Germinal center (tissue), 1 donor: ENCODE measurements at regions not wholly inside any gene's neighbourhood (a gene's known extent, or its start where the extent isn't known, plus 50 kb on each side); places are given as distances from the start of the nearest gene placed in this dataset.

ENCODE experiments used
- DNase-seq: peaks from one replicate; pipeline ENCODE4 v3.0.0; 2012; ENCODE audit warnings: mixed read lengths, low spot score

DNA sequence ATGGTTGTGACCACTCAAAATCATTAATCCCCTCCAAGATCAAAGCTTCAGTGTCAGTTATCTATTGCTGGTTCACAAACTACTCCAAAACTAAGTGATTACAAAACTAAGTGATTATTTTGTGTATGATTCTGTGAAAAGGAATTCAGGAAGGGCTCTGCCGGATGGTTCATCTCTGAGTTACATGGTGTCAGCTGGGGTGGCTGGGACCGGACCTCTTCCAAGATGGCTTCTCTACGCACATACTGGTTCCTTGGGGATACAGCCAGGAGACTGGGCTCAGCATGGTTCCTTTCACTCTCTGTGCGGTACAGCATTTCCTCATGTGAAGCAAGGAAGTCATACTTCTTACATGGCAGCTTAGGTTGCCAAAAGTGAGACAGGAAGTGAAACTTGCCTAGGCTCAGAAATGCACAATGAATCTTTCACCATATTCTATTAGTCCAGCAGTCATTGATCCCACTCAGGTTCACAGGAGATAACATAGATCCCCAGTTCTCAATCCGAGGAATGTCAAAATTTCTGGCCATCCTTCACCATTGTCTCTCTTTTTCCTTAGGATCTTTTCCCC is 97.9 kb upstream of the IRX6 start:
- no peak for DNase-seq

DNA sequence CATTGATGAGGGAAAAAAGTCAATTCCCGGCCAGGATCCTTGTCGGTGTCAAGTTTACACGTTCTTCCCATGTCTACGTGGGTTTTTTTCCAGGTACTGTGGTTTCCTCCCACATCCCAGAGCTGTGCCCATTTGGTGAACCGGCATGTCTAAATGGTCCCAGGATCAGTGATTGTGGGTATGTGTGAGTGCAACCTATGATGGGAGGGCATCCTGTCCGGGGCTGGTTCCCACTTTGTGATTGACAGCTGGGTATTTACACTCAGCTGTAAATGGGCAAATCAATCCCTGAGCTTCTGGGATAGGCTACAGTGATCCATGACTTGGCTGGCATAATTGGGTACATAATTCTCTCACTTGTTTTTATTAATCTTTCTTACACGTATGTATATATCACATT is 91.2 kb upstream of the IRX6 start:
- DNase-seq: no peak

GRCh38 chr16:55233464-55233863 is 90.5 kb upstream of the IRX6 start:
- DNase-seq: no peak

GRCh38 chr16:55236655-55237054 is 87.3 kb upstream of the IRX6 start:
- DNase-seq: no peak

DNA sequence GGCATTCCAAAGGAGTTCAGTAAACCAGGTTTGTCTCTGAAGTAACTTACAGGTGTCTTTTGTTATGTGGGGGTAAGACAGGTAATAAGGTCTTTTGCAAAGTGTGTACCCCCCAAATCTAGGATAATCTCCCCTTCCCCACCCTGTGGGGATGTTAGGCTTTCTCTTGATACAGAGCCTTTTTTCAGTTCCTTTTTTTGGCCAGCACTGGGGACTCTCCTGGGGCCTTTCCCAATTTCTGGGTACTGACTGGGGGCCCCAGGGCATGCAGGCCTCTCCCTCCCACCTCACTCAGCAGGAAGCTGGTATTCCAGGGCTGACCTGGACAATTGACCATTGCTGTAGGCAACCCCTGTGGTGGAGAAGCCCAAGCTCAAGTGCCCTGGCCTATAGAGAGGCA is 84.3 kb upstream of the IRX6 start:
- no peak for DNase-seq

- DNase-seq: no peak
These were observed 83.1 kb upstream of the IRX6 start for GRCh38 chr16:55240888-55241287.

- DNase-seq: no peak
These were observed 81.3 kb upstream of the IRX6 start for GRCh38 chr16:55242667-55243066.

GRCh38 chr16:55248058-55248457 is 75.9 kb upstream of the IRX6 start:
- DNase-seq: no peak

- DNase-seq: no peak
These were observed 75.5 kb upstream of the IRX6 start for GRCh38 chr16:55248494-55248893.

DNA sequence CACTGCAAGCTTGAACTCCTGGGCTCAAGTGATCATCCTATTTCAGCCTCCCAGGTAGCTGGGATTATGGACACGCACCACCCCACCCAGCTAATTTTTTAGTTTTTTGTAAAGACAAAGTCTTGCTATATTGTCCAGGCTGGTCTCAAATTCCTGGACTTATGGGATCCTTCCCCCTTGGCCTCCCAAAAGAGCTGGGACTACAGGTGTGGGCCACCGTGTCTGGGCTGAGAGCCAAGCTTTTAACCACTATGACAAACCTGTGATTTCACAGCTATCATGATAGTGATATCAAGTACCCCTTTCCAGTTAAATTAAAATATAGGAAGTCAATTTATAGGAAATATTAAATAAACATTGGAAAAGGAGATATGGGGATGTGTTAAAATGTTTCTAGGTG is 74.6 kb upstream of the IRX6 start:
- no peak for DNase-seq

DNA sequence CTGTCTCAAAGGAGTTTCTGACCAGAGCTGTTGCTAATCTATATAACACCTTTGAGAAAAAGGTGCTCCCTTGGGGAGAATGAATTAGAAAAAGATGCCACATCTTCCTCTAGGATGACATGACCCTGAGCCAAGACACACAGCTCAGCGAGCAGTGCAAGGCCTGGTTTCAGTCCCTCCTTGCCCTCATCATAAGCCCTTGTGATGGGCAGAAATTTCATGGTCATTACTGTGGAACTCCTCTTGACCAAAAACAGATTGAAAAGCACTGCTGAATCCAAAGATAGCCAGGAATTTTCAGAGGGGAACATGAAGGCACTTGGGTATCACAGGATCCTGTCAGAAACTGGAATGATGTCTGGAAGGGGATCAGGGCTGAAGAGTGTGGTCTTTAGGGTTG is 74.1 kb upstream of the IRX6 start:
- no peak for DNase-seq

GRCh38 chr16:55250701-55251100 is 73.3 kb upstream of the IRX6 start:
- DNase-seq: no peak

DNA sequence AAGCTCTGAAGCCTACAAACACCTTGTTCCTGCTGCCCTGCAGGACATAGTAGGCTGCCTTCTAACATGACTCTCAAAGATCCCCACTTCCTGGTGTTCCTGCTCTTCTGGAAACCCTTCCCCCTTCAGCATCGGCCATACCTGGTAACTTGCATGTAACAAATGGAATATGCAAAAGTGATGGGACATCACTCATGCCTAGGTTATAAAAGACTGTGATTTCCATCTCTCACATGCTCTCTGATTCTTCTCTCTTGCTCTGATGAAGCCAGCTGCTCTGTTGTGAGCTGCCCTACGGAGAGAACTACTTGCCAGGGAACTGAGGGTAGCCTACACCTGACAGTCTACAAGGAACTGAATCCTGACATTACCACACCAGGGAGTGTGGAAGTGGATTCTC is 72.9 kb upstream of the IRX6 start:
- no peak for DNase-seq

DNA sequence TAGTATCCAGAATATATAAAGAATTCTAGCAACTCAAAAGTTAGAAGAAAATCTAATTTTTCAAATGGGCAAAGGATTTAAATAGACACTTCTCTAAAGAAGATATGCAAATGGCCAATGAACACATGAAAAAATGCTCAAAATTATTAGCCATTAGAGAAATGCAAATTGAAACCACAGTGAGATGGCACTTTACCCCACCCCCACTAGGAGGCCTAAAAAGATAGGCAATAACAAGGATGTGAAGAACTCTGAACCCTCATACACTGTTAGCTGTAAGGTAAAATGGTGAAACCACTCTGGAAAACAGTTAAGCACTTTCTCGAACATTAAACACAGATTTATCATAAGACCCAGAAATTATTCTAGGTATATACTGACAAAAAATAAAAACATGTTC is 71.4 kb upstream of the IRX6 start:
- DNase-seq: no peak

DNA sequence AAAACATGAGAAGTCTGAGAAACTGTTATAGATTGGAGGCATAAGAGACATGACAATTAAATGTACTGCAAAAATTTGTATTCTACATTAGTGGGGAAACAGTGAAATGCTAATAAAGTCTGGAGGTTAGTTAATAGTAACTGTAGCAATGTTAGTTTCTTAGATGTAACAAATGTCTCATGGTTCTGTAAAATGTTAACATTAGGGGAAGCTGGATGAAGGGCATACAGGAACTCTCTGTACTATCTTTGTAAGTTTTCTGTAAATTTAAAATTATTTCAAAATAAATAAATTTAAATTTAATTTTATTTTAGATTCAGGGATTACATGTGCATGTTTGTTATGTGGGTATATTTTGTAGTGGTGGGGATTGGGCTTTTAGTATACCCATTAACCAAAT is 70.0 kb upstream of the IRX6 start:
- DNase-seq: no peak

DNA sequence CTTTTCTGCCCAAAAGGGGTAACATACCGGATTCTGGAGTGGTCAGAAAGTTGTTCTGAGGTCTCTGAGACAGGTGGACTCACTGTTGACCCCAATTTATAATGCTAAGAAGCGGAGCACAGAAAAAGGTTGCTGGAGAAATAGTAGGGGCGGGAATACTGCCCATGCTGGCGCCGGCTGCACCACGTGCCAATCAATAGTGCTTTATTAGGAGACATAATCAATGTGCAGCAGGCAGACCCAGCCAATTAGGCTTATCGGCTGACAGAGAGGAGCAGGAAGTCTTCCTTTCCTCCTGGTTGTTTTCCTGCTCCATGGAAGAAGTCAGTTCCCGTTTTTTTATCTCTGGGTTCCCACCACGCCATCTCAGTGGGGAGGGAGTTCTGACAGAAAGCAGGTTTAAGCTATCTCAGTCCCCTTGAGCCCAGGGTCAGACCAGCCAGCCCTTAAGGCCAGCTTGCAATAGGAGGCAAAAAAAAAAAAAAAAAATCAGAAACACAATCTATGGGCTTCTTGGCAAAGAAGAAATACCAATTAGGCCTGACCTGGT is 68.2 kb upstream of the IRX6 start:
- no peak for DNase-seq

DNA sequence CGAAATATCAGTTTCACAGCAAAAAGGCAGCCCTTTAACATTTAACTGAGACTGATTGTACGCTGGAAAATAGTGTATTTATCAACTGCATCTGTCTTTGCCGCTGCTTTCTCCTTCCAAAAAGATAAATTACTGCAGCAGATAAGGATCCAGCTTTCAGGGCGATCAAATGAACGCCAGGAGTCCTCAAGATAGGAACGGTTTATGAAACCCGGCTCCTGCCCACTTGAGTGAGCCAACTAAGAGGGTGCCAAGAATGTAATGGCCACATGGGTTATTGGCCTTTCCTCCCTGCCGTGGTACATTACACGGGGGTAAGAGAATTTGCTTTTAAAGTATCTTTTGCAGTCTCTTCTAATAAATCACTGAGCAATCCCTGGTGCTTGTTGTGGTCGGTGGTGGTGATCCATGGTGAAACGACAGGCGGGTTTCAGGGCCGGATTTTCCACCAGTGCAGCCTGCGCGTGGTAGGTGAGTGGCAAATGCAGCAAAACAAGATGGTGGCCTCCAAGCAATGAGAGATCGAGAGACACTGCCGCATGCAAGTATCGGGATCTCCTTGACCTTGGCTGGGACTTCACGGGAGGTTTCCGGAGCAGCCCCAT is 67.5 kb upstream of the IRX6 start:
- no peak for DNase-seq

- peak; percentile 37 for DNase-seq
These were observed 65.9 kb upstream of the IRX6 start for GRCh38 chr16:55257966-55258613.

DNA sequence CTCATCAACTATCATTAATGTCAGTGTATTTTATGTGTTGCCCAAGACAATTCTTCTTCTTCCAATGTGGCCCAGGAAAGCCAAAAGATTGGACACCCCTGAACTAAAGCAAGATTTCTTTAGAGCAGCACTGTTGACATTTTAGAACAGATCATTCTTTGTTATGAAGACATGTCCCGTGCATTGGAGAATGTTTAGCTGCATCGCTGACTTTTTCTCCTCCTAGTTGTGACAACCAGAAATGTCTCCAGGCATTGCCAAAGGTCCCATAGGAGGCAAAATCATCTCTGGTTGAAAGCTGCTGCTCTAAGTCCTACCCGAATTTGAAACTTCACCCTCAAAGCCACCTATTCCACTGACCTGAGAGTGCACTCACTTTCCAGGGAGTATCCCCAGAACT is 62.7 kb upstream of the IRX6 start:
- no peak for DNase-seq

DNA sequence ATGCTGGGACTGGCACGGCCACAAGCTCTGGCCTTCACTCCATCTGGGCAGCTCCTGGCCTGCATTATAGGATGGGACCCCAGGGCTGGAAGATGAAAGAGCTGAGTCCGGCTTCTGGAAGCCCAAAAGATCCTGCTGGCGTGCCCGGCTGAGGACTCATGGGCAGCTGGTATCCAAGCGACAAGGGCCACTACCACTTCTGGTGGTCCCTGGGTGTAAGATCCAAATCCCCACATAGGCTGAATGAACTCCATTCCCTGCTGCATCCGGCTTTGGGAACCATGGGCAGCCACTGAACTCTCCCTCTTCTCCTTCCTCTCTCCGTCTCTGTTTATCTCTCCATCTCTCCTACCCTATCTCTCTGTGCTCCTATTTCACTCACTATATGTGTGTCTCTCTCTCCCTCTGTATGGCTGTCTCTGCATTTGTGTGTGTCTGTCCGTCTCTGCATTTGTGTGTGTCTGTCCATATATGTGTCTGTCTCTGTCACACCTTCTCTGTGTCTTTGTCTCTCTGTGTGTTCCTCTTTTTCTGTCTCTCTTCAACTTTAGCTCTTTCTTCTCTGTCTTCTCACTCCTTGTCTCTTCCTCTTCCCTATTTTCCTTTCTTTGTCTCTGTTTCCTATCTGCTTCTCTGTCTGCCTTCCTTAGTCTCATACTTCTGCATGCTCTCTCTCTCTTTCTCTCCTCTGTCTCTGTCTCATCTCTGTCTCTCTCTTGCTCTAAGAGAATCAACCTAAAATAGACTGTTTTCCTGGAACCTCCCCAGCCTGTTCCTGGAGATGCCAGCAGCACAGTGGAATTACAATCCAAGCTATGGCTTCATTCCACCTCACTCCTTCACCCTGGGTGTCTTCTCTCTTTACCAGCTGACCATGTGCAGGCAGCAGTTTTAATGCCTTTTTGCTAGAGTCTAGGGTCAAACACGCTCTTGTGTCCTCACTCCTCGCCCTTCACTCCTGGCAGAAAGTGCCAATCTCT is 60.4 kb upstream of the IRX6 start:
- DNase-seq: no peak

GRCh38 chr16:55264949-55265348 is 59.1 kb upstream of the IRX6 start:
- no peak for DNase-seq

DNA sequence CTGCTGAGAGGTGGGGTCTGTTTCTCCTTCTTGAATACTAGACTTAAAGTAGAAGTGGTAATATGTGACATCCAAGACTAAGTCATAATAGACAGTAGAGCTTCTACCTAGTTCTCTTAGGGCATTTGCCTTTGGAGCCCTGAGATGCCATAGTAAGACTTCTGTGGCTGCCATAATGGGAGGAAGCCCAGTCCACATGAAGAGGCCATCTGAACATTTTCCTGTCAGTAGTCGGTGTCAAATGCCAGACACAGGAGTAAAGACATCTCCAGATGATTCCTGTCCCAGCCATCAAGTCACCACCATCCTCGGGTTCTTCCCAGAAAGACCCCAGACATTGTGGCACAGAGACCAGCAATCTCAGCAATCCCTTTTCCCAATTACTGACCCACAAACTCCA is 58.1 kb upstream of the IRX6 start:
- DNase-seq: no peak
